Limb (tissue), 2 donors: ENCODE measurements at regions not wholly inside any gene's neighbourhood (a gene's known extent, or its start where the extent isn't known, plus 50 kb on each side); places are given as distances from the start of the nearest gene placed in this dataset.

Experiments used
- DNase-seq, 2 donors: peaks; one replicate each; pipeline ENCODE4 v3.0.0-alpha.2; 2016; ENCODE audit errors: extremely low spot score in 2 of 2

GRCh38 chr6:108778421-108779186 lies 69.6 kb upstream of the ARMC2 start:
- DNase-seq = no peak

GRCh38 chr6:108779536-108780275 lies 68.5 kb upstream of the ARMC2 start:
- DNase-seq = no peak

DNA sequence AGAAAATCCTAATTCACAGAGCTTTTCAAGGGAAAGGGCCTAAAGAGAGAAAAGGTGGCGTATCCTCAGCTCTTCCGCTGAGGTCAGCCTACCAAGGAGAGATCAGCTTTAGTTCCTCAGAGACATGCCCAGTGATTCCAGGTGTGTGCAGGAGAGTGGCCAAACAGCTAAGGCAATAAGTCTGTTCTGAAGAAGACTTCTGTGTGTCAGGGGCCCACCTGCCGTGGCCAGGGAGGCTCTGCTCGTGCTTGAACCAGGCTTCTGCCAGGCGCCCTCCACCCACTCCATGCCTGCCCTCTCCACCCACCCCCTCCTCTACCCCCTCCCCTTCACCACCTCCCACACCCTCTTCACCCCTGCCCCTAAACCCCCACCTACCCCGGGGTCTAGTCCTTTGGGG lies 67.4 kb upstream of the ARMC2 start:
- no peak for DNase-seq

GRCh38 chr6:108781419-108782100 lies 66.7 kb upstream of the ARMC2 start:
- peak in 1 of 2 donors; percentile 45 for DNase-seq

GRCh38 chr6:108782179-108783041 lies 65.8 kb upstream of the ARMC2 start:
- peak; percentile 80 to 86 for DNase-seq

GRCh38 chr6:108785653-108786052 lies 62.6 kb upstream of the ARMC2 start:
- DNase-seq = no peak

DNA sequence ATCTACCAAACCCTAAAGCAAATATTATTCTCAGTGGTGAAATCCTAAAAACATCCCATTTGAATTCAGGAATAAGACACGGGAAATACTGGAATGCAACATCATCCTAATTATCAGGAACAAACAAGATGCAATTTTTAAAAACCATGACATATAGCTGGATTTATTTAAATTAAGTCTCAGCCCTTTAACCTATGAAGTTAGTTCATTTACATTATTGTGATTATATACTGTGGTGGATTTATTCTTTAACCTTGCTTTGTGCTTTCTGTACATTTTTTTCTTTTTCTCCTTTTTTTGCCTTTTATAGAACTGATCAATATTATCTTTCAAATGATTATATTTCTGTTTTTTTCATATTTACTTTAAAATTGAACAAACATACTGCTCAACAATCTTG lies 59.8 kb upstream of the ARMC2 start:
- DNase-seq = no peak

GRCh38 chr6:108789475-108789874 lies 58.7 kb upstream of the ARMC2 start:
- no peak for DNase-seq

GRCh38 chr6:108791700-108792099 lies 56.5 kb upstream of the ARMC2 start:
- DNase-seq = no peak

- DNase-seq = no peak
These were observed 54.5 kb upstream of the ARMC2 start for GRCh38 chr6:108793516-108794251.

DNA sequence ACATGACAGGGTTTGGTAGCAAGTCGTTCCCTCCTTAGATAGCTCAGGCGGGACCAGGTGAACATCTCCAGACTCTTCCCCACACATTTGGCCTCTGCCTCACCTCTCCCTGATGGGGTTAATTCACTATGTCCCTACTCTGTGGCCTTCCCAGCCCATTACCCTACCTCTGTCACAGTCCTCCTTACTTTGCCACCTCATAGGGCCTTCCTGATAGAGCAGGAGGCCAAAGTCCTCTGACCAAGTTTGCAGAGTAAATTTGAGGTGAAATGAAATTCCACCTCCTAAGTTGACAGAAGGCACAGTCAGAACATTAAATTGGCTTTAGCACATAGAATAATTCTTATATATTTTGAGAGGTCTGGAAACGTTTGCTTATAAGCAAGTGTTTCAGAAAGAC lies 53.1 kb upstream of the ARMC2 start:
- DNase-seq = no peak

DNA sequence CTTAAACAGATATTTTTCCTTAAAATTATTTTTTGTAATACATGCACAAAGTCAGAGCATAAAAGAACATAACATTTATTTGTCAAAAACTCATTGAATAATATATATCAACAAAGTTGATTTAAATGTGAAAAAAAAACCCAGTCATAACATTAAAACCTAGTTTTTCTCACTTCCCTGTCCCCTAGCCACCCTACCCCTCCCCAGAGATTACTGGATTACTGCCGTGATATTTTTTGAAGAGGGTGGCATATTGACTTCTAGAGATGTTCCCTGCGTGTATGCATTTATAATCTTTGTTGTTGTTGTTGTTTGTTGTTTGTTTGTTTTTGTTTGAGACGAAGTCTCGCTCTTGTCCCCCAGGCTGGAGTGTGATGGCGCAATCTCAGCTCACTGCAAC lies 52.4 kb upstream of the ARMC2 start:
- no peak for DNase-seq

- no peak for DNase-seq
These were observed 51.3 kb upstream of the ARMC2 start for GRCh38 chr6:108796875-108797274.

DNA sequence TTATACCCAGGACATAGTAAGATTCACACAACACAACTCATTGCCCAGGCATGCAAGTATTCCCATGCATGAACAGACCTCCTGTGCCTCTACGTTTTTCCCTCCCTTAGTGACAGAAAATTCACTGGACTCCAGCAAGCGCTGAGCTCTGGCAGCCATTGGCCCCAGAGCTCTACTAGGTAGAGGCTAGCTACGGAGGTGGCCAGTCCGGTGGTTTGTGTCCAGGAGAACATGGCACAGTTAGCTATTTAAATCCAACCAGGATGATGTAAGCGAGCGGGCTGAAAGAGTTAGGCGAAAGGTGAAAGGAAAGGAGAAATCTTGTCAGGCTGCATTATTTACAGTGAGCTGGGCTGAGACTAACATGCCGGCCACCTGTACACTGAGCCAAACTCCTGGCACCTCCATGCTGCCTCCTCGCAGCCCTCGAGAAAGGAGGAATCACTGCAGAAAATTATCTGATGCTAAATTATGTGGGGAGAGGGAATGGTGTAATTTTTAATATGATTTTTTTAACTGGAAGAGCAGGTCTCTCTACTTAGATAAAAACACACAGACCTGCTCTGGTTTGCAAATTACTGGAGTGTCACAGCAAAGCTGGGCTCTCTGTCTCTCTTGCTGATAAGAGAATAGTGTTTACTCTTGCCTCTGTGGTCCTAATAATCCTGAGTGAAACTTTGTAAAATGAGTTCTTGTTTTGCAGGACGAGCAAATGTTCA lies 50.1 kb upstream of the ARMC2 start:
- no peak for DNase-seq
